ENCODE measurements at regions not wholly inside any gene's neighbourhood (a gene's known extent, or its start where the extent isn't known, plus 50 kb on each side); places are given as distances from the start of the nearest gene placed in this dataset.

GRCh38 chr13:75920536-75920935 lies 284.4 kb downstream of the LMO7 start:
- TF ChIP-seq POLR2AphosphoS5 (IDR thresholded peaks at IDR 0.05; ENCODE audit: borderline replicate concordance, low read depth, low read length) (no peak), EZH2 (IDR thresholded peaks at IDR 0.05) (no peak)
